ENCODE measurements at regions not wholly inside any gene's neighbourhood (a gene's known extent, or its start where the extent isn't known, plus 50 kb on each side); places are given as distances from the start of the nearest gene placed in this dataset.
"Not testable (repeated sequence)": the region's sequence is repeated elsewhere in the genome, so short reads cannot be mapped to it uniquely, and the experiment has no call there.

GRCh38 chr15:30195355-30196008, 60.6 kb downstream of the GOLGA8T start:
- DNase-seq: not testable (repeated sequence)

- peak; percentile 29 to 46 for DNase-seq
These were observed 61.1 kb downstream of the GOLGA8T start for GRCh38 chr15:30196009-30196375.

DNA sequence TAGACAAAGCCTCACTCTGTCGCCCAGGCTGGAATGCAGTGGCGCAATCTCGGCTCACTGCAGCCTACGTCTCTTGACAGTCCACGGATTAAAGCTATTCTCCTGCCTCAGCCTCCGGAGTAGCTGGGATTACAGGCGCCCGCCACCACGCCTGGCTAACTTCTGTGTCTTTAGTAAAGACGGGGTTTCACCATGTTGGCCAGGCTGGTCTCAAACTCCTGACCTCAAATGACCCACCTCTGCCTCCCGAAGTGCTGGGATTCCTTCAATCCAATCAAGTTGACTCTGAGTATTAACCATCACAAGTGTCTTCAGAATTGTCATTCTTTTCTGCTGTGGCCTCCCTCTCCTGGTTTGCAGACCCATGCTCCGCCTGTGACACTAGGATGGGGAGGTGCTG, 61.9 kb downstream of the GOLGA8T start:
- DNase-seq: not testable (repeated sequence)

- DNase-seq: not testable (repeated sequence)
These were observed 66.7 kb downstream of the GOLGA8T start for GRCh38 chr15:30201517-30201916.

DNA sequence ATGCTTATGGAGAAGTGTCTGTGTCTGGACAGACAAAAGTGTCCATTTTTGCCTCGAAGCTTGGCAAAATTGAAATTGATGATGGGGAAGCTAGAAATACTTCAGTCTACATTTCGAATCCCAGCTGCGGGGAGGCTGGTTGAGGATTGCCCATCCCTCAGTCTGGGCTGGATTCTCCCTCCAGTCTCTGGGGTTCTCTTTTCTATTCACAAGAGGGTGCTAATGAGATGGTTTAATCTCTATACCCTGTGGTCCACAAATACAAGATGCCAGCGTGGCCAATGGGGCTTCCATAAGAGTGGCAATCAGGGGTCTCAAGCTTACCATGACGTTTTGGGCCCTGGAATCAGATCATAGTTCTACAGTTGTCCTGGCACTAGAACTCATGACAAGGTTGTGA, 78.9 kb downstream of the GOLGA8T start:
- not testable (repeated sequence) for DNase-seq

DNA sequence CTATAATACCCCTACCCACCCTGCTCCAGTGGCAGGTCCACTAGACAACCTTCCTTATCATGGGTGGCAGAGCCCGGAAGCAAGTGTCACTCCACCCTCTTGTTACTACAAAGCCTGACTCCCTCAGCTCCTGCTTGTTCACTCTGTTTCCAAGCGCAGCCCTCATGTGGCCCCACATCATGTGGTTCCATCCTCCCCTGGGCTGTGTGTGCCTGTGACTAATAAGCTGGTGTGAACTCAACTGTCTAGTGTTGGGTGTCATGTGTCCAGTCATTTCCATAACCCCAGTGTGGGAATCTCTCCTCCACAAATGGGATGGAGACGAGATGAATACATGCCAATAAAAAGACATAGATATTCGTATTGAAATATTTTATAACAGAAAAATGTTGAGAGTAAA, 87.0 kb downstream of the GOLGA8T start:
- not testable (repeated sequence) for DNase-seq

DNA sequence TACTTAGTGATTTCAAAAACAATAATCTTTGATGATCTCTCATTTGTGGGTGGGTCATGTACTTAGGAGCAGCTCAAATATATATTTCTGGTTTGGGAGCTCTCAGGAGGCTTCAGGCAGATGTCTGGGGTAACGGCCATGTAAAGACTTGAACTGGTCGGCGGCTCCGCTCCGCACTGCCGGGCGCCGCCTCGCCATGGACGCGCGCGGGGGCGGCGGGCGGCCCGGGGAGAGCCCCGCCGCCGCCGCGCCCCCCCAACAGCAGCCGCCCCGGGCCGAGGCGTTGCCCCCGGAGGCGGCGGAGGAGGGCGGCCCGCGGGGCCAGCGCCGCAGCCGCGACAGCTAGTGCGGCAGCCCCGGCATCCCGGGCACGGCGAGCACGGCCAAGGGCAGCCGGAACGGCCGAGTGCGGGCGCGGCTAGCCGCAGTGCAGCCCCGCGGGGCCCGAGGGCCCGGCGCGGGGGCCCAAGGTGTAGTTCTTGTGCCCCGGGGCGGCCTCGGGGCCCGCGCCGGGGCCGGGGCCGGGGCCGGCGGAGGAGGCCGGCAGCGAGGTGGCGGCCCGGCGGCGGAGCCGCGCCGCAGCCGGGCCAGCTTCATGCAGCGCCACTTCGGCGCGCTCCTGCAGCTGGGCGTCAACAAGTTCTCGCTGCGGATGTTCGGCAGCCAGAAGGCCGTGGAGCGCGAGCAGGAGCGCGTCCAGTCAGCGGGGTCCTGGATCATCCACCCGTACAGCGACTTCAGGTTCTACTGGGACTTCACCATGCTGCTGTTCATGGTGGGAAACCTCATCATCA, 88.1 kb downstream of the GOLGA8T start:
- DNase-seq: not testable (repeated sequence)

DNA sequence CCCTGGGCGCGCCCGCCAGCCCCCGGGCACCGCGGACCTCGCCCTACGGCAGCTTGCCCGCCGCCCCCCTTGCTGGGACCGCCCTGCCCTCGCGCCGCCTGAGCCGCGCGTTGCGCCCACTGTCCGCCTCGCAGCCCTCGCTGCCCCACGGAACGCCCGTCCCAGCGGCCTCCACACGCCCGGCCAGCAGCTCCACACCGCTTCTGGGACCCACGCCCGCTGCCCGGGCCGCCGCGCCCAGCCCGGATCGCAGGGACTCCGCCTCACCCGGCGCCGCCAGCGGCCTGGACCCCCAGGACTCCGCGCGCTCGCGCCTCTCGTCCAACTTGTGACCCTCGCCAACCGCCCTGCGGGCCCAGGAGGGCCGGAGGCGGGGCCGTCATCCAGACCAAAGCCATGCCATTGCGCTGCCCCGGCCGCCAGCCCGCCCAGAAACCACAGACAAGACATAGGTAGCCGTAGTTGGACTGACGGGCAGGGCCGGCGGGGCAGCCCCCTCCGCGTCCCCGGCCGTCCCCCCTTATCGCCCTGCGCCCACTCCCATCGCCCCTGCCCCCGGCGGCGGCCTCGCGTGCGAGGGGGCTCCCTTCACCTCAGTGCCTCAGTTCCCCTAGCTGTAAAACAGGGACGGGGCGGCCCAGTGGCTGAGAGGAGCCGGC, 90.5 kb downstream of the GOLGA8T start:
- DNase-seq: not testable (repeated sequence)

DNA sequence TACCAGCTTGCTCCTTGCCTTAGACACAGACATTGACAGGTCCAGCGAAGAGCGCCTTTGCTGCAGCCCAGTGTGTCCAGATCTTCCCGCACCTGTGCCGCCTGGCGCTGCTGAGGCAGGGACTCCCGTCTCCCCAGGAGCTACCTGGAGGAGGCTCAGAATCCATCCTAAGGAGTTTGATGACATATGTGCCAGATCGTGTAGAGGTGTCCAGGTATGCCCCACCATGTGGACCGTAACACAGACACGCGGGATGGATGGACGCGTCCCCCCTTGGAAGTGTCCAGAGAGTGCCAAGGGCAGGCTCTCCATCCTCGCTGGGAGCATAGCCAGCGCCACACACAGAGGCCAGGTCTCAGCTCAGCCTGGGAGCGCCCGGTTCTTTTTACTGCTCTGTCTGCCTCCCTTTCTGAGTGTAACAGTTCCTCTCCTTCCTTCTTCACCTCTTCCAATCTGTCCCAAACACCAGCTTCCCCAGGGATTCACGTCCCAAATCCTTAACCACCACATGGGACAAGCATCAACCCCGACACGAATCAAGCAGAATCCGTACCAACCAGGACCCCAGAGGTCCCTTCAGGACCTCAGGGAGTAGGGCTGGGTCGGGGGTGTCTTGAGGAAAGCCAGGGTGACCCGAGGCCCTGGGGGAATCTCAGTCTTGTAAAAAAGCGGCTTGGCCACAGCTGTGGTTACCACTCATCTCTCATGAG, 126.7 kb downstream of the GOLGA8T start:
- DNase-seq: not testable (repeated sequence)

GRCh38 chr15:30262142-30262460, 127.2 kb downstream of the GOLGA8T start:
- DNase-seq: not testable (repeated sequence)

- DNase-seq: not testable (repeated sequence)
These were observed 129.1 kb downstream of the GOLGA8T start for GRCh38 chr15:30264000-30264399.

DNA sequence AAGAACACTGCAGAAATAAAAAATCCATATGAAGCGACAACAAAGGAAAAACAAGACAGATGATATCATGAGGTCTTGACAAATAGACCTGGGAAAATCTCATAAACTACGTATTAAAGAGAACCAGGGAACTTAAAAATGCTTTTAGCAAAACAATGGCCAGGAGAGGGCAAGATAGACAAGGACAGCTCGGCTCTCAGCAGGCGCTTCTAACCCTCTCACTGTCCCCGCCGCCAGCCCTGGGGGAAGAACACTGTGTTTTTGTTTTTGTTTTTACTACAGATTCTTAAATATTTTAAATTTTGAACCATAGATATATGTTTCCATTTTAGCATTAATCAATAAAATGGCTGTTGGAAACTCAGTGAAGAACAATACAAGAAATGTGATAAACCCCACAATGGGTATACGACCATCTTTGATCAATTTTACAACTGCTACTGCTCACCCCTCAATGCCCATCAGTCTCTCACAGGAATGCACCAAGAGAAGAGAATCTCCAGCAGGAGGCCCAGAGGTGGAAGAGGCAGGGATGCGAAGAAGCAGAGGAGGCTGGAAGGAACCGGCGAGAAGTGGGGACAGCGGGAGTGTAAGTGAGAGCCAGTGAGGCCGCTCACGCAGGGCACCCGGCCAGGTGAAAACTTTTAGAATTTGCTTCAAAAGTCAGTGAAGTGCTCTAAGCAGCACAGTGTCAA, 98.0 kb downstream of the CHRFAM7A start:
- DNase-seq: not testable (repeated sequence)

DNA sequence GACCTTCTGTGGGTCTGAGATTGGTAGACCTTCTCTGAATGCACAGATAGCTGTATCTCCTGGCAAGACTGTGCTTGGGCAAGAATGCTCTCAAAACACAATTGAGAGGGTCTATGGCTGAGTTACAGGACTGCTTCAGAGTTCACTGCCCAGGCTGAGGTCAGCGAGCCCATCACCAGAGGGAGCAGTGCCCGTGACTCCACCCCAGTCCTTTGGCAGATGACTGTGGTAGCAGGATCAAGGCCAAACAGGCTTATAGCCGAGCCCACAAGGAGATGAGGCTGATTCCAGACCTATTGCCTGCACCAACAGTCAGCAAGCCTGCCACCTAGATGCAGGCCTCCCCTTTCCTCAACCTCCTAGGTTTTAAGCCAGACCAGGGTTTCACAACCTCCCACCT, 89.4 kb downstream of the CHRFAM7A start:
- DNase-seq: not testable (repeated sequence)
